H1 (cell line): ENCODE measurements at regions not wholly inside any gene's neighbourhood (a gene's known extent, or its start where the extent isn't known, plus 50 kb on each side); places are given as distances from the start of the nearest gene placed in this dataset.

ENCODE experiments used
- CTCF ChIA-PET: fragments of 300-600 bp; sonication (Branson Sonifier 250); formaldehyde crosslinking; loops from one replicate; lab custom pipeline; 2021; ENCODE audit not compliant: partially characterized antibody; lab: Charles Lee
- POLR2A ChIA-PET: fragments of 300-600 bp; sonication (Branson Sonifier 250); formaldehyde crosslinking; loops from one replicate; lab custom pipeline; 2021; ENCODE audit warnings: inconsistent platforms; ENCODE audit not compliant: partially characterized antibody; lab: Charles Lee
- DNase-seq, 2 experiments: peaks; one replicate each; pipeline versions ENCODE4 v3.0.0 to v3.0.0-alpha.2; 2010 to 2022; ENCODE audit warnings: low spot score in 2 of 2, low read depth in 1 of 2, mixed read lengths in 1 of 2
- FAIRE-seq: peaks from 2 replicates; lab custom pipeline; 2011; peaks lifted over from hg19 to GRCh38; lab: Jason Lieb, UNC
- H2AFZ ChIP-seq: 2 replicates; pipeline ENCODE4 v1.8.1; 2012; ENCODE audit warnings: low read length, inconsistent platforms
- H2AK5ac ChIP-seq: 2 replicates; pipeline ENCODE4 v1.6.1; 2013; ENCODE audit warnings: low read depth, low read length
- H2BK120ac ChIP-seq: replicated peaks from 2 replicates; pipeline ENCODE3; 2013; ENCODE audit warnings: low read depth, low read length, inconsistent platforms
- H2BK12ac ChIP-seq: 2 replicates; pipeline ENCODE4 v1.6.1; 2013; ENCODE audit warnings: low read depth, low read length
- H2BK15ac ChIP-seq: 2 replicates; pipeline ENCODE4 v1.6.1; 2013; ENCODE audit warnings: low read length
- H2BK20ac ChIP-seq: 2 replicates; pipeline ENCODE4 v1.6.1; 2013; ENCODE audit warnings: low read length
- H2BK5ac ChIP-seq: 2 replicates; pipeline ENCODE4 v1.6.1; 2013; ENCODE audit warnings: low read depth, low read length
- H3K14ac ChIP-seq: 2 replicates; pipeline ENCODE4 v1.6.1; 2013; ENCODE audit warnings: inconsistent platforms; ENCODE audit not compliant: insufficient read length
- H3K18ac ChIP-seq: 2 replicates; pipeline ENCODE4 v1.6.1; 2013; ENCODE audit warnings: low read length; ENCODE audit errors: extremely low read depth
- H3K23ac ChIP-seq: 2 replicates; pipeline ENCODE4 v1.6.1; 2013; ENCODE audit warnings: inconsistent platforms; ENCODE audit not compliant: insufficient read length
- H3K23me2 ChIP-seq: 2 replicates; pipeline ENCODE4 v1.6.1; 2013; ENCODE audit warnings: low read depth, low read length
- H3K27ac ChIP-seq: 2 replicates; pipeline ENCODE4 v1.6.1; 2011; ENCODE audit warnings: low read depth, low read length, inconsistent platforms
- H3K27me3 ChIP-seq, 4 experiments: replicated peaks in 1 of 4; 1 replicate in 1 of 4; 2 replicates in 3 of 4; pipeline versions ENCODE4 v1.6.1 to v1.8.1; 2011 to 2013; ENCODE audit warnings: low read length in 3 of 4, mild to moderate bottlenecking in 3 of 4, inconsistent platforms in 2 of 4, mixed read lengths in 2 of 4, moderate library complexity in 1 of 4; ENCODE audit not compliant: control insufficient read depth in 3 of 4, insufficient read depth in 3 of 4; ENCODE audit errors: extremely low read depth in 1 of 4
- H3K36me3 ChIP-seq, 4 experiments: 2 replicates each; pipeline versions ENCODE4 v1.6.1 to v1.8.1; 2011 to 2013; ENCODE audit warnings: mild to moderate bottlenecking in 4 of 4, low read length in 3 of 4, moderate library complexity in 2 of 4, control low read depth in 1 of 4, inconsistent platforms in 1 of 4; ENCODE audit not compliant: insufficient read depth in 4 of 4, control insufficient read depth in 2 of 4
- H3K4ac ChIP-seq: replicated peaks from 2 replicates; pipeline ENCODE3; 2013; ENCODE audit warnings: low read length, low read depth, mixed read lengths, inconsistent platforms; ENCODE audit not compliant: insufficient read length
- H3K4me1 ChIP-seq, 4 experiments: replicated peaks in 1 of 4; 1 replicate in 1 of 4; 2 replicates in 3 of 4; pipeline versions ENCODE4 v1.6.1 to v1.8.1; 2011 to 2013; ENCODE audit warnings: low read length in 3 of 4, inconsistent platforms in 2 of 4, mixed read lengths in 1 of 4; ENCODE audit not compliant: insufficient read depth in 4 of 4, control insufficient read depth in 3 of 4
- H3K4me2 ChIP-seq, 2 experiments: 2 replicates each; pipeline versions ENCODE4 v1.6.1 to v1.8.1; 2011 to 2013; ENCODE audit warnings: low read depth in 2 of 2, low read length in 2 of 2, control low read depth in 1 of 2, inconsistent platforms in 1 of 2, mild to moderate bottlenecking in 1 of 2; ENCODE audit not compliant: insufficient read depth in 1 of 2
- H3K4me3 ChIP-seq, 4 experiments: fragments of 200-600, 300-600 bp in 1 of 4; sonication (generic), shearing (Covaris generic), sonication (Bioruptor Twin) in 1 of 4; 2 replicates each; pipeline versions ENCODE4 v1.5.1 to v1.8.1; 2011 to 2016; ENCODE audit warnings: low read length in 4 of 4, low read depth in 3 of 4, control low read depth in 2 of 4, inconsistent platforms in 2 of 4, mild to moderate bottlenecking in 2 of 4, mixed read lengths in 1 of 4, moderate library complexity in 1 of 4; ENCODE audit not compliant: insufficient read depth in 2 of 4; ENCODE audit errors: extremely low read depth in 1 of 4
- H3K56ac ChIP-seq: replicated peaks from 2 replicates; pipeline ENCODE3; 2013; ENCODE audit warnings: low read depth, mild to moderate bottlenecking, mixed read lengths, low read length, inconsistent platforms; ENCODE audit not compliant: insufficient read length
- H3K79me1 ChIP-seq: 2 replicates; pipeline ENCODE4 v1.6.1; 2013; ENCODE audit warnings: low read depth, low read length, control low read depth
- H3K79me2 ChIP-seq, 2 experiments: 2 replicates each; pipeline versions ENCODE4 v1.6.1 to v1.8.1; 2012 to 2013; ENCODE audit warnings: low read length in 2 of 2, mild to moderate bottlenecking in 2 of 2, inconsistent platforms in 1 of 2; ENCODE audit not compliant: insufficient read depth in 2 of 2, control insufficient read depth in 1 of 2
- H3K9ac ChIP-seq, 4 experiments: replicated peaks in 1 of 4; 1 replicate in 1 of 4; 2 replicates in 3 of 4; pipeline versions ENCODE4 v1.6.1 to v1.8.1; 2011 to 2013; ENCODE audit warnings: low read depth in 3 of 4, low read length in 3 of 4, control low read depth in 2 of 4, mild to moderate bottlenecking in 2 of 4, moderate library complexity in 2 of 4, inconsistent platforms in 1 of 4; ENCODE audit errors: extremely low read depth in 1 of 4
- H3K9me3 ChIP-seq, 2 experiments: 2 replicates each; pipeline versions ENCODE4 v1.6.1 to v1.8.1; 2012 to 2013; ENCODE audit warnings: mild to moderate bottlenecking in 2 of 2, moderate library complexity in 2 of 2, control low read depth in 1 of 2, inconsistent platforms in 1 of 2, low read depth in 1 of 2, low read length in 1 of 2, mixed read lengths in 1 of 2; ENCODE audit not compliant: insufficient read depth in 2 of 2
- H4K20me1 ChIP-seq, 2 experiments: replicated peaks in 1 of 2; 2 replicates each; pipeline versions ENCODE3 to v1.8.1; 2011 to 2013; ENCODE audit warnings: inconsistent platforms in 2 of 2, low read length in 2 of 2, mild to moderate bottlenecking in 1 of 2; ENCODE audit not compliant: insufficient read depth in 2 of 2, control insufficient read depth in 1 of 2
- H4K5ac ChIP-seq: 2 replicates; pipeline ENCODE4 v1.6.1; 2013; ENCODE audit warnings: low read length, low read depth, mixed read lengths, inconsistent platforms; ENCODE audit not compliant: insufficient read length
- H4K8ac ChIP-seq: 2 replicates; pipeline ENCODE4 v1.8.0; 2013; ENCODE audit warnings: mild to moderate bottlenecking, moderate library complexity, low read length, inconsistent platforms; ENCODE audit not compliant: insufficient read depth; ENCODE audit errors: extremely low read depth
- H4K91ac ChIP-seq: replicated peaks from 2 replicates; pipeline ENCODE3; 2013; ENCODE audit warnings: low read length, mixed read lengths, inconsistent platforms; ENCODE audit not compliant: insufficient read length
- GTF2F1 ChIP-seq: IDR thresholded peaks from 2 replicates; pipeline ENCODE4 v1.6.1; 2012; ENCODE audit warnings: low read depth, low read length, improper control_type of control experiment, borderline replicate concordance
- SP4 ChIP-seq: IDR thresholded peaks from 2 replicates; pipeline ENCODE4 v1.6.1; 2012; ENCODE audit warnings: low read length, inconsistent platforms
- WGBS, 2 experiments: shearing (Covaris generic) in 1 of 2; methylation state at CpG; one replicate each; pipeline versions ENCODE4 v1.1.6 to v1.1.7; 2013 to 2015; ENCODE audit warnings: low lambda C conversion rate in 2 of 2, mixed read lengths in 2 of 2, inconsistent platforms in 1 of 2, low coverage in 1 of 2, missing lambda C conversion rate in 1 of 2; ENCODE audit not compliant: insufficient replicate concordance in 2 of 2, insufficient coverage in 1 of 2, insufficient read length in 1 of 2; ENCODE audit errors: extremely low coverage in 1 of 2, missing lambda C conversion rate in 1 of 2; 5-methylcytosine and 5-hydroxymethylcytosine counted together

DNA sequence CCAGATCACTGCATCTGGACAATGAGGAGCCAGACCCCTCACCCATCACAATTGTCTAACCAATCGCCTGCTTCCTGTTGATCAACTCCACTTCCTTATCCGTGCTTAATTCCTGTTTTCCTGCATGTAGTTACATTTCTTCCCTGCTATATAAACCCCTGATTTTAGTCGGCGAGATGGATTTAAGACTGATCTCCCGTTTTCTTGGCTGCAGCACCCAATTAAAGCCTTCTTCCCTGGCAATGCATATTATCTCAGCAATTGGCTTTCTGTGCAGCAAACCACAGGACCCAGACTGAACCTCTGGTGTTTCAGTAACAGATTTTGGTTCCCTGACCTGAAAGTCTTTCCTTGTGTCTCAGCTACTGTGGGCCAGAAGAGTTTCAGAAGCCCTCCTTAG is 272.3 kb downstream of the IPO8 start:
- H2BK5ac ChIP-seq, result no peak overlapping the region
- H3K36me3 ChIP-seq, result no peaks in the 10 kb centered on the region; a peak in 1 of 8 replicates
- H2BK12ac ChIP-seq, result no peak overlapping the region
- no peak overlapping the region for H2AFZ ChIP-seq
- no peak overlapping the region for H2AK5ac ChIP-seq
- H3K4me1 ChIP-seq, result no peaks in the 10 kb centered on the region
- no peaks in the 10 kb centered on the region for H3K23me2 ChIP-seq
- H3K56ac ChIP-seq, result no peak overlapping the region
- no peak overlapping the region for H3K14ac ChIP-seq
- peaks cover 0 to 1% (median 0%) of the 10 kb centered on the region in 4 experiments; a peak in 1 of 7 replicates for H3K27me3 ChIP-seq
- H4K8ac ChIP-seq, result no peak overlapping the region
- H3K18ac ChIP-seq, result no peak overlapping the region
- no peak overlapping the region for H3K23ac ChIP-seq
- TF ChIP-seq GTF2F1 (no peak), SP4 (no peak)
- FAIRE-seq, result no peak
- peaks cover 35 to 37% of the 10 kb centered on the region in 2 experiments for H3K9me3 ChIP-seq
- 84% methylated on average over 5 of the region's 5 CpGs; no CpG with 5 or more reads in 1 of the 2 experiments for WGBS, 2 experiments
- no peak overlapping the region for H3K4me3 ChIP-seq
- no peak overlapping the region for H2BK20ac ChIP-seq
- H3K4ac ChIP-seq, result no peak overlapping the region
- ChIA-PET CTCF (no interaction called here), POLR2A (no interaction called here)
- H4K5ac ChIP-seq, result no peak overlapping the region
- no peaks in the 10 kb centered on the region for H3K79me1 ChIP-seq
- no peak overlapping the region for H3K4me2 ChIP-seq
- no peak overlapping the region for H3K9ac ChIP-seq
- no peak overlapping the region for H4K91ac ChIP-seq
- no peaks in the 10 kb centered on the region for H4K20me1 ChIP-seq
- no peak overlapping the region for H2BK15ac ChIP-seq
- no peak overlapping the region for H2BK120ac ChIP-seq
- H3K79me2 ChIP-seq, result no peaks in the 10 kb centered on the region
- DNase-seq, result no peak
- no peak overlapping the region for H3K27ac ChIP-seq
